GM12864 (cell line): ENCODE measurements at regions not wholly inside any gene's neighbourhood (a gene's known extent, or its start where the extent isn't known, plus 50 kb on each side); places are given as distances from the start of the nearest gene placed in this dataset.
A peak's percentile ranks its signal among the peaks of the same experiment; 100 is the strongest.
"Not testable (repeated sequence)": the region's sequence is repeated elsewhere in the genome, so short reads cannot be mapped to it uniquely, and the experiment has no call there.

ENCODE experiments used
- DNase-seq: peaks from one replicate; pipeline ENCODE4 v3.0.0-alpha.2; 2011; ENCODE audit warnings: low read depth
- H3K4me3 ChIP-seq: 2 replicates; pipeline ENCODE4 v1.5.1; 2011; ENCODE audit warnings: mild to moderate bottlenecking, low read depth, low read length, control low read depth
- CTCF ChIP-seq: IDR thresholded peaks from 2 replicates; pipeline ENCODE4 v1.5.1; 2011; ENCODE audit warnings: low read depth, mild to moderate bottlenecking, moderate library complexity, low read length, control low read depth, inconsistent platforms; ENCODE audit errors: missing control alignments

GRCh38 chr1:95297906-95298305 is 63.9 kb downstream of the RWDD3 start:
- not testable (repeated sequence) for DNase-seq, H3K4me3 ChIP-seq

GRCh38 chr1:95301091-95301490 is 67.1 kb downstream of the RWDD3 start:
- no peak overlapping the region for H3K4me3 ChIP-seq
- TF ChIP-seq CTCF = no peak
- no peak for DNase-seq

GRCh38 chr1:95301614-95302013 is 67.6 kb downstream of the RWDD3 start:
- H3K4me3 ChIP-seq = no peak overlapping the region
- TF ChIP-seq CTCF = no peak
- DNase-seq = no peak

- DNase-seq = no peak
- no peak for TF ChIP-seq CTCF
- H3K4me3 ChIP-seq = no peak overlapping the region
These were observed 70.8 kb downstream of the RWDD3 start for GRCh38 chr1:95304803-95305202.

DNA sequence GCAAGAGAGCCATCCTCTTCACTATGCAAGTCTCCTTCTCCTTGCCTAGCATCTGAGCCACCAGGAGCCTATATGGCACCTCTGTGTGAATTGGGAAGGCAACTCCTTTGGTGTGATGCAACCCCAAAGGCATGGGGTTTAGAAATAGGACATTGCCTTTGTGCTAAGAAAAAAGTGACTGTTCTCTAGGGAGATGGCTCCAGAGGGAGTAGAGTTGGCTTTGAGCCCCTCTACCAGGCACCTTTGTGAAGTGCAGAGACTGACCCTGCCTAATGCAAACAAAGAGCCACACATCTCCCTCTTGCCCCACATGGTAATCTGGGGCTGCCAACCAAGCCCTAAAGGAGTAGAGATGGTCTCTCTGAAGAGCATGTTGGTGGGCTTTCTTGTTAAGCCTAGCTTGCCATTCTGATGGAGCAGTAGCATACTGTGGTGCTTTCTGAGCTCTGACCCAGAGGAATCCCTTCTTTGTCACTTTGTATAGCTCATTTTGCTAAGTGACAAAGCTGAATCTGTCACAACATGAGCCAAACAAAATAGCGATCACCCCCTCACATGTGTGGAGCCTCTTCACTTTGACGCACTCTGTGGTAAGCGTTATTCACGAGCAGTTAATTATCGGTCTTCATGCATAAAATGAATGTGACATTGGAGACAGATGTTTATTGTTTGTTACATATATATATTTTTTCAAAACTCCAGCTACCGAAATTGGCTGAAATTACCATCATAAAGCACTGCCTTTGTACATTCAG is 74.4 kb downstream of the RWDD3 start:
- DNase-seq = no peak
- TF ChIP-seq CTCF = no peak
- no peak overlapping the region for H3K4me3 ChIP-seq

GRCh38 chr1:95309031-95309471 is 75.0 kb downstream of the RWDD3 start:
- DNase-seq = no peak
- TF ChIP-seq CTCF = peak; percentile 26
- no peak overlapping the region for H3K4me3 ChIP-seq

GRCh38 chr1:95311014-95311413 is 77.0 kb downstream of the RWDD3 start:
- TF ChIP-seq CTCF = no peak
- no peak overlapping the region for H3K4me3 ChIP-seq
- DNase-seq = no peak

GRCh38 chr1:95311762-95312161 is 77.8 kb downstream of the RWDD3 start:
- TF ChIP-seq CTCF = no peak
- H3K4me3 ChIP-seq = no peak overlapping the region
- no peak for DNase-seq
